Smooth muscle cell (in vitro differentiated cells): ENCODE measurements at regions not wholly inside any gene's neighbourhood (a gene's known extent, or its start where the extent isn't known, plus 50 kb on each side); places are given as distances from the start of the nearest gene placed in this dataset.

ENCODE experiments used
- DNase-seq: peaks from one replicate; lab custom pipeline; 2025; ENCODE audit not compliant: unreplicated experiment; lab: John Stamatoyannopoulos, UW
- H2AFZ ChIP-seq: fragments of 200-600 bp; sonication (generic); 2 replicates; pipeline ENCODE4 v1.6.0; 2016; ENCODE audit warnings: antibody characterized with exemption, low read depth, mild to moderate bottlenecking
- H3F3A ChIP-seq: fragments of 200-600 bp; sonication (generic); 2 replicates; pipeline ENCODE4 v1.6.0; 2017; ENCODE audit warnings: antibody characterized with exemption, low read depth
- H3K27ac ChIP-seq: fragments of 200-600 bp; sonication (generic); 2 replicates; pipeline ENCODE4 v1.5.1; 2016; ENCODE audit warnings: low read depth, mild to moderate bottlenecking
- H3K27me3 ChIP-seq: fragments of 200-600 bp; sonication (generic); 2 replicates; pipeline ENCODE4 v1.6.1; 2016; ENCODE audit warnings: low read depth, mild to moderate bottlenecking
- H3K36me3 ChIP-seq: fragments of 200-600 bp; sonication (generic); 2 replicates; pipeline ENCODE4 v1.5.1; 2016; ENCODE audit warnings: low read depth
- H3K4me1 ChIP-seq: fragments of 200-600 bp; sonication (generic); 2 replicates; pipeline ENCODE4 v1.5.1; 2016; ENCODE audit warnings: low read depth
- H3K4me2 ChIP-seq: fragments of 200-600 bp; sonication (generic); 2 replicates; pipeline ENCODE4 v1.6.0; 2016; ENCODE audit warnings: mild to moderate bottlenecking
- H3K4me3 ChIP-seq: fragments of 200-600 bp; sonication (generic); 2 replicates; pipeline ENCODE4 v1.5.1; 2016; ENCODE audit warnings: mild to moderate bottlenecking
- H3K79me2 ChIP-seq: fragments of 200-600 bp; sonication (generic); 2 replicates; pipeline ENCODE4 v1.6.0; 2016; ENCODE audit warnings: low read depth, mild to moderate bottlenecking
- H3K9ac ChIP-seq: fragments of 200-600 bp; sonication (generic); 2 replicates; pipeline ENCODE4 v1.6.0; 2016; ENCODE audit warnings: low read depth
- H3K9me3 ChIP-seq: fragments of 200-600 bp; sonication (generic); replicated peaks from 2 replicates; pipeline ENCODE4 v1.5.1; 2016; ENCODE audit warnings: low read depth
- H4K20me1 ChIP-seq: fragments of 200-600 bp; sonication (generic); 2 replicates; pipeline ENCODE4 v1.6.0; 2016; ENCODE audit warnings: low read depth
- CTCF ChIP-seq: fragments of 200-600 bp; sonication (generic); IDR thresholded peaks from 2 replicates; pipeline ENCODE4 v1.5.1; 2017; ENCODE audit warnings: borderline replicate concordance, mild to moderate bottlenecking, antibody characterized with exemption; ENCODE audit not compliant: insufficient read depth, poor library complexity, severe bottlenecking
- WGBS: methylation state at CpG from one replicate; pipeline ENCODE4 v1.1.7; 2016; ENCODE audit warnings: low lambda C conversion rate; 5-methylcytosine and 5-hydroxymethylcytosine counted together

- Histone ChIP-seq H3K27ac (no peak overlapping the region), H3K4me2 (no peak overlapping the region), H4K20me1 (no peaks in the 10 kb centered on the region), H3K79me2 (no peaks in the 10 kb centered on the region), H3K9me3 (no peaks in the 10 kb centered on the region), H3K27me3 (no peaks in the 10 kb centered on the region), H3K36me3 (no peaks in the 10 kb centered on the region), H3K9ac (no peak overlapping the region), H2AFZ (no peak overlapping the region), H3K4me1 (peaks cover 3% of the 10 kb centered on the region), H3F3A (no peaks in the 10 kb centered on the region), H3K4me3 (no peak overlapping the region)
- no peak for TF ChIP-seq CTCF
- DNase-seq: no peak
- WGBS: 83% methylated on average over 7 of the region's 7 CpGs
Measured at GRCh38 chr6:109296971-109297372, 85.3 kb downstream of the CD164 start.

- DNase-seq: no peak
- H3K9me3 ChIP-seq: no peaks in the 10 kb centered on the region
- H3K27ac ChIP-seq: no peak overlapping the region
- peaks cover 3% of the 10 kb centered on the region for H3K4me1 ChIP-seq
- H3K9ac ChIP-seq: no peak overlapping the region
- H3K79me2 ChIP-seq: no peaks in the 10 kb centered on the region
- no peak for TF ChIP-seq CTCF
- no peaks in the 10 kb centered on the region for H3F3A ChIP-seq
- H3K4me3 ChIP-seq: no peak overlapping the region
- no peak overlapping the region for H2AFZ ChIP-seq
- H3K36me3 ChIP-seq: no peaks in the 10 kb centered on the region
- 55% methylated on average over 3 of the region's 3 CpGs for WGBS
- H4K20me1 ChIP-seq: no peaks in the 10 kb centered on the region
- H3K4me2 ChIP-seq: no peak overlapping the region
- H3K27me3 ChIP-seq: no peaks in the 10 kb centered on the region
Measured at GRCh38 chr6:109296452-109296851, 85.8 kb downstream of the CD164 start.

- DNase-seq: no peak
- no peak overlapping the region for H3K4me3 ChIP-seq
- H3K9ac ChIP-seq: no peak overlapping the region
- 77% methylated on average over 3 of the region's 3 CpGs for WGBS
- no peaks in the 10 kb centered on the region for H3F3A ChIP-seq
- no peaks in the 10 kb centered on the region for H3K9me3 ChIP-seq
- no peaks in the 10 kb centered on the region for H3K79me2 ChIP-seq
- no peaks in the 10 kb centered on the region for H3K36me3 ChIP-seq
- peaks cover 3% of the 10 kb centered on the region for H3K4me1 ChIP-seq
- no peak overlapping the region for H2AFZ ChIP-seq
- no peak overlapping the region for H3K27ac ChIP-seq
- no peaks in the 10 kb centered on the region for H4K20me1 ChIP-seq
- no peaks in the 10 kb centered on the region for H3K27me3 ChIP-seq
- H3K4me2 ChIP-seq: no peak overlapping the region
- TF ChIP-seq CTCF: no peak
Measured at GRCh38 chr6:109295774-109296156, 86.5 kb downstream of the CD164 start.

- Histone ChIP-seq H2AFZ (no peak overlapping the region), H3K79me2 (no peaks in the 10 kb centered on the region), H3K27ac (no peak overlapping the region), H3K4me1 (peaks cover 3% of the 10 kb centered on the region), H3K4me3 (no peak overlapping the region), H4K20me1 (no peaks in the 10 kb centered on the region), H3K9ac (no peak overlapping the region), H3K9me3 (no peaks in the 10 kb centered on the region), H3F3A (no peaks in the 10 kb centered on the region), H3K27me3 (no peaks in the 10 kb centered on the region), H3K36me3 (no peaks in the 10 kb centered on the region), H3K4me2 (no peak overlapping the region)
- no peak for TF ChIP-seq CTCF
- DNase-seq: no peak
- 92% methylated on average over 5 of the region's 5 CpGs for WGBS
Measured at GRCh38 chr6:109295109-109295773, 87.0 kb downstream of the CD164 start.
